GM18511 (cell line): ENCODE measurements at regions not wholly inside any gene's neighbourhood (a gene's known extent, or its start where the extent isn't known, plus 50 kb on each side); places are given as distances from the start of the nearest gene placed in this dataset.
"Not testable (repeated sequence)": the region's sequence is repeated elsewhere in the genome, so short reads cannot be mapped to it uniquely, and the experiment has no call there.

Experiments
- ATAC-seq: cut with Tn5 transposase; IDR thresholded peaks from one replicate; pipeline ENCODE4 v1.9.1; 2021; ENCODE audit warnings: mild to moderate bottlenecking, moderate library complexity; ENCODE audit not compliant: unreplicated experiment

DNA sequence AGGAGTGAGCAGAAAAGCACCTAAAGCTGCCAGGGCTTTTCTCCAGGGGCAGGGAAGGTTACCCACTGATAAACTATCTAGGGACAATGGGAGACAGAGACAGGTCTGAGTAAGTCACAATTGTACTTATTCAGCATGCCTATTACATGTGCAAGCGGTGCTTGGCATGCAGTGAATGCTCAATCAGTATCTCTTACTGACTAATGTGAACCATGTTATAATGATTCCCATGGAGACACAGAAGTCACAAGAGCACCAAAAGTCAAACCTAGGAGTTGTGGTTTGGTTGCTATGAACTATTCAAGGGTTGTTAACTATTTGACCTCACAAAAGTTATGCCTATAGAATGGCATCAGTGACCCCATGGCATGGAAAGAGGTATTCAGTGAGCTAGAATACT is 50.0 kb upstream of the RASGRP1 start:
- ATAC-seq: no peak

GRCh38 chr15:38617831-38618230 is 53.2 kb upstream of the RASGRP1 start:
- no peak for ATAC-seq

DNA sequence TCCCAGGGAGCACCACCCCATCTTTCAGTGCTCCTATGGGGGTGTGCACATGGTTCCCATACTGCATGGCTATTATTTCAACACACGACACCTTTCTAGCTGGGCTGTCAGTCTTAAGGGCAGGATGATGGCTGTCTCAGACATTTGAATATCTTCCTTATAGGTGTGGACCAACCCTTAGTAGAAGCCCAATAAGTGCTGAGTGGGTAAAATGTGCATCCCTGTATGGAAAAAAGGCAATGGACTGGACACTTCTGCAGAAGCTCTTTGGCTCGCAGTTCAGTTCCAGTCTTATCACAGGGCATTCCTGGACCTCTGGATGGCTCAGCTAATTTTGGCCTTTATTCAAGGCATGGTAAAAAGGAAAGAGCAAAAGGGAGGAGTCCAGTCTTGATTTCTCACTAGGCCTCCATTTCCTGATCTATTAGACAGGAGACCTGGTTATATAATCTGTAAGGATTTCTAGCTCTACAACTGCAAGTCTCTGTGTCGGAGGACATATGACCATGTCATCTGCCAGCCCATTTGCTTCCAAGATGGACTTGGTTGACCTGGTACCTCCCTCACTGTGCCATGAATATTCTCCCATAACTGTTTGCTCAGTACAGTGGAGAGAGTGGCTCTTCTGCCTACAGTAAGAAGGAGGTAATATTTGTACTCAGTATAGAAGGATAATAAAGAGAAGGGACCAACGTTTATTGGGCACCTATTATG is 53.8 kb upstream of the RASGRP1 start:
- ATAC-seq: no peak

DNA sequence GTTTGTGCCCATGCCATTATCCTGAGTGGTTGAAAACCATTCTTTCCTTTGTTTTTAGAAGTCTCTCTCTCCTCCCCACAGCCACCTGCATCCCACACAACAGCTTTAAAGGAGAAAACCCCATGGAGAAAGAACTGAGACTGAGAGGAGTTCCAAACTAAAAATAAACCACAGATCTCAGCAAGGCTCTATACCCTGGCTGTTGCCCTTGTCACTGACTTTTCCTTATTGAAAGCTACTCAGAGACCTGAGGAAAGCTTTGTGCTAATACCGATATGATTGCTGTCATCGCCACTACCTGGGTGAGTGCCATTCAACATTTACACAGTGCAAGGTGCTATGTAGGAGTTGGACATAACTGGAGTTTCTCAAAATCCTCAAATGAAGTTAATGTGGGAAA is 55.5 kb upstream of the RASGRP1 start:
- ATAC-seq: no peak

DNA sequence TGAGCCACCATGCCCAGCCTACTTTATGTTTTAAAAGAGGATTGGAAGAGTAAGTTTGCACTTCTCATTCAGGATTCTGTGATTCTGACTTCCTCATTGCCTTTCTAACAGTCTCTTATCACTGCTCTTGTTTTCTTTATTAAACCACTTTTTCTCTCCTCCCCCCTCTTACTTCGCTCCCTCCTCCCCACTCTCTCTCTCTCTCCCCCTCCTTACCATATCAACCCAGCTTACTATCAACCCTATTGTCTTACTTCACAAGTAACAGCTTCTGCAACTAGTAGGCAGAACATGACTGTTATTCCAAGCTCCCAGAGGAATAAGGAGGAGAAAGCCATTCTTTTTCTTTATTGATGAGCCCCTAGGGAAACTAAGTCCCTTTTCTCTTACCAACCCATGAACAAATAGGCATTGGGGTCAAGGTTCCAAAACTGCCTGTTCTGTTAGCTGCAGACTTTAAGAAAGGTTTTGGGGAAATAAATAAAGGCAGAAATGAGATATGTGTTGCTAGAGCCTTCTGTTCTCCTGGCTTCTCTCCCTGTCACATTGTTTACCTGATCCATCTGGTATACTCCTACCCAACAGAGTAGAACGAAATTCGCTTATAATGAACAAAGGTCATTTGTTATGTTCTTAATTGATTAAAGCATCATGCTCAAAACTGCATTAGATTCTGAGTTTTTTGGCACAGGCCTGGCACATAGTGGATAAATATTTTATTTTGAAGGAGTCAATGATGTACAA is 56.4 kb upstream of the RASGRP1 start:
- ATAC-seq: no peak

- ATAC-seq: no peak
Observed at GRCh38 chr15:38622304-38622703, 57.7 kb upstream of the RASGRP1 start.

GRCh38 chr15:38622908-38623307 is 58.3 kb upstream of the RASGRP1 start:
- ATAC-seq: no peak

- ATAC-seq: no peak
Observed at GRCh38 chr15:38623744-38624143, 59.1 kb upstream of the RASGRP1 start.

DNA sequence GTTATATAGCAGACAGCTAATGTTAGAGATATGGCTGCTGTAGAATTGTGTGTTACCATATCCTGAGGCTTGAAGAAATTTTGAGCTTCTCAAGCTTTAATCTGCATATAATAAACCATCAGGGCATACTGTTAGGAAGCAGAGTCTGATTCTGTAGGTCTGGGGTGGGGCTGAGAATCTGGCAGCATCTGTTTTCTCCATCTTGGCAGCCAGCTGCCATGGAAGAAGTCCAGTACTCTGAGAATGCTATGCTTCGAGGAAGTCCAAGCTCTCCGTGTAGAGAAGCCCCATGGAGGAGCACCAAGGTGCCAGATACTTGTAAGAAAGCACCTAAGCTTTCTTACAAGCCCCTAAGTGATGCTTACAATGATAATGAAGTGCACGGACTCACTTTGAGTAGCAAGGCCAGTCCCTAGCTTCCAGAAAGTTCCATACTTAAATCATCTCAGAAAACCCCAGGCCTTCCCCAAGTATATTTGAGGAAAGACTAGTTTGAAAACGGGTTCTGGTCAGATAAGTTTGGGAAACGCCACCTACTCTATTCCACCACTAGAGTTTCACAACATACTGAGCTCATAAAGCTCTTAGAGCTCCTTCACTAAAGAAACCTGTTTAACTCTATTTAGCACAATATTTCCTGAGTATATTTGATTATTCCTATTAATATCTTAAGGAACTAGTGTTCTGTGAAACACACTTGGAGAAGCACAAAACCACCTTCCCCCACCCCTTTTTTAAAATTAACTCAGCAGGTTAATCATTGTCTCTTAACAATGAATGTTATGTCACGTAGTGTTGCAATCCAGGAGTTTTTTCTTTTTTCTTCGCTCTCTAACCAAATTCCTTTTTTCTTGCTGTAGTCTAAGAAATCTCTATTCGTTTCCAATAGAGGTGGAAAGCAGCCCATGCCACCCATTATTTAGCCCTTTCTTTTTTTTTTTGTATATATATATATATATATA is 59.9 kb upstream of the RASGRP1 start:
- ATAC-seq: peak; percentile 62

DNA sequence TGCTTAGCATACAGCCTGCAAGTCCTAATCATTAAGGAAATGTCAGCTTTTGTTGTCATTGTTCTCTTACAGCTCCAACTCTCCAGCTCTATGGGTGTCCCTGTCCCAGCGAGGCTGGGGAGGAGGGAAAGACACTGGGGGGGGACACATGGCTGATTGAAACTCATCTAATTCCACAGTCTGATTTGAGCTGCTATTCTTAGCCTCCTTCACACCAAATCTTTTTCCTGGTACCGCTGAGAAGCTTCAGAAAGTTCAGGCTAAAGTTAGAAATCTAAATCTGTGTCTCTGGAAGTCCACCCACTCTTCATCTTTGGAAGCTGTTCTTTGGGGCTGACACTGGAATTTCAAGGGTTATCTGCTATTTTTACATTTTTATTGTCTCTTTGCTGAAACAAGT is 61.3 kb upstream of the RASGRP1 start:
- ATAC-seq: no peak

- ATAC-seq: no peak
Observed at GRCh38 chr15:38626443-38627050, 61.9 kb upstream of the RASGRP1 start.

DNA sequence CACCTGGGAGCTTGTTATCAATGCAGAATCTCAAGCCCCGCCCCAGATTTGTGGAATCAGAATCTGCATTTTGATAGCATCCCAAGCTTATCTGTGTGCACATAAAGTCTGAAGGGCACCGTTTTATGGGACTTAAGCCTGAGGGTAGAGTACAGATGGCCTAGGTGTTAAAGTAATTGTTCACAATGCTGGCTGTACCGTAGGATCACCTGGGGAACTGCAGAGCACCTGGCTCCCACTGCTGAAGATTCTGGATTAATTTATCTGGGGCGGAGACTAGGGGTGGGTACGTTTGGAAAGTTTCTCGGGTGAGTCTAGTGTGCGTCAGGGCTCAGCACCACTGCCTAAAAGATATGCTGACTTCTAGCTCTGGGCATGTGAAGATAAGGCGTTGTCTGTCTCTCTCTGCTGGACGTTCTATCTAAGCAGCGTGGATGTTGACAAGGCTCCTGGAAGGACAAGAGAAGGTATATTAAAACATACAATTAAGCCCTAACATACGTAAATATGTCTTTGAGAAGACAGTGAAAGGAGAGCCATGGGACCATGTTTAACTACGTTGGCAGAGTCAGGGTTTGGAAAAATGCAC is 63.2 kb upstream of the RASGRP1 start:
- no peak for ATAC-seq

GRCh38 chr15:38631119-38632075 is 66.8 kb upstream of the RASGRP1 start:
- peak; percentile 59 for ATAC-seq

- no peak for ATAC-seq
Observed at GRCh38 chr15:38635170-38635569, 70.6 kb upstream of the RASGRP1 start.

DNA sequence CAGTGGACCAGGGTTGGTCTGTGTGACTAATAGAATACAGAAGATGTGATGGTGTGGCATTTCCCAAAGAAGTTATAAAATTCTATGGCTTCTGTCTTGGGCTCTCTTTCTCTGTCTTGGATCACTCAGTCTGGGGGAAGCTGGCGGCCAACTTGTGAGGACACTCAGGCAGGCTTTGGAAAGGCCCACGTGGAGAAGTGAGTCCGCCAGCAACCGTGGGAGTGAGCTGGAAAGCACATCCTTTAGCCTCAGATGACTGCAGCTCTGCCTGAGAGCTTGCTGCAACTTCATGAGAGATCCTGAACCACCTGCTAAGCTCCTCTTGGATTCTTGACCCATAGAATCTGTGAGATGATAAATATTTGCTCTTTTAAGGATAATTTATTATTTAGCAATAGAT is 72.0 kb upstream of the RASGRP1 start:
- ATAC-seq: no peak

DNA sequence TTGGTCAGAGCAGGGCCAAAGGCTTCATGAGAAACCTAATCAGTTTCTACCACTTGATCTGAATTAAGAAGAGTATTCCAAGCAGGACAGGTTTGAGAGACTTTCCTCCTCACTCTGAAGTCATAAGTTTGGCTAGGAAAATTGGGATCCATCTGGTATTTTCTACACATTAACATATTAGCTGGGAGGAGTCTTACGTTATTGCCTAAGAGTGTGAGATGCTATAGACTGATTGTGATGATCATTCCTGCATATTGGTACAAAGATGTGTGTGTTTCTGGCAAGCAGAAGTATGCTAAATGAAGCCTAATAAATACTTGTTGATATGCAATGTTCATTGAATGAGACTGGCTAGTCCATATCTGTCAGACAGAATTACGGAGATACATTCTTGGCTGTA is 73.5 kb upstream of the RASGRP1 start:
- no peak for ATAC-seq

GRCh38 chr15:38638811-38639210 is 74.2 kb upstream of the RASGRP1 start:
- ATAC-seq: no peak

DNA sequence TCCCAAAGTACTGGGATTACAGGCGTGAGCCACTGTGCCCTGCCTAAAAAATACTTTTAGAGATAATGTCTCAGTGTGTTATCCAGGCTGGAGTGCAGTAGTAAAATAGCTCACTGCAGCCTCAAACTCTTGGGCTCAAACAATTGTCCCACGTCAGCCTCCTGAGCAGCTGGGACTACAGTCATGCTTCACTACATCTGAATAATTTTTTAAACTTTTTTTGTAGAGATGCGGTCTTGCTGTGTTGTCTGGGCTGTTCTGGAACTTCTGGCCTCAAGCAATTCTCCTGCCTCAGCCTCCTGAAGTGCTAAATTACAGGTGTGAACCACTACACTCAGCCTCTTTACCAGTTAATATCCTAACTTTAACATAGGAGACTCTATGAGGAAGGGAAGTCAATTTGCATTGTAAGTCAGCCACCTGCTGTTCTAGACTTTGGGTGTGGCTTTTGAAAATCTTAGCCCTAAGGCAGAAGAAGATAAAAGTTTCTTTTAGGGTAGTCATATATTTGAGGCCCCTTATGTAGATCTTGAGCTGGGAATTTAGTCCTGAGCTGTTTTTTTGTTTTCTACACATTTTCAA is 78.2 kb upstream of the RASGRP1 start:
- peak; percentile 81 for ATAC-seq

DNA sequence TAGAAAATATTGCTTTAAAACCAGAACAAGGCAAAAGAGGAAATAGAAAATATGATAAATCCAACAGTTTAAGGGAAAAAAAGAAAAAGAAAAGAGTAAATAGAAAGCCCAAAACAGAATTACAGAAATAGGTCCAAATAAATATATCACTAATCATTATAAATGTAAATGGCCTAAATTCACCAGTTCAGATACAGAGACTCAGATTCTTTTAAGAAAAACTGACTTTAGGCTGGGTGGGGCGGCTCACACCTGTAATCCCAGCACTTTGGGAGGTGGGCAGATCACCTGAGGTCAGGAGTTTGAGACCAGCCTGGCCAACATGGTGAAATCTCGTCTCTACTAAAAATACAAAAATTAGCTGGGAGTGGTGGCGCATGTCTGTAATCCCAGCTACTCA is 79.7 kb upstream of the RASGRP1 start:
- not testable (repeated sequence) for ATAC-seq
